OCI-LY3 (cell line): ENCODE measurements at regions not wholly inside any gene's neighbourhood (a gene's known extent, or its start where the extent isn't known, plus 50 kb on each side); places are given as distances from the start of the nearest gene placed in this dataset.

ENCODE experiments used
- H2AFZ ChIP-seq: fragments of 200-600, 300-600 bp; shearing (Covaris generic); 2 replicates; pipeline ENCODE4 v1.6.0; 2014; ENCODE audit warnings: antibody characterized with exemption, low read depth, low read length
- H3K27ac ChIP-seq: fragments of 200-600, 300-600 bp; sonication (generic); 2 replicates; pipeline ENCODE4 v1.5.1; 2014; ENCODE audit warnings: mild to moderate bottlenecking, low read length, moderate library complexity, mixed read lengths
- H3K27me3 ChIP-seq: fragments of 200-600, 300-600 bp; sonication (generic); 2 replicates; pipeline ENCODE4 v1.6.1; 2014; ENCODE audit warnings: low read depth, low read length, mixed read lengths
- H3K36me3 ChIP-seq: fragments of 200-600, 300-600 bp; sonication (generic); replicated peaks from 2 replicates; pipeline ENCODE3; 2014; ENCODE audit warnings: low read depth, low read length, mixed read lengths
- H3K4me1 ChIP-seq: fragments of 300-600, 200-600 bp; sonication (generic); 2 replicates; pipeline ENCODE4 v1.6.1; 2014; ENCODE audit warnings: low read length, mixed read lengths
- H3K4me2 ChIP-seq: fragments of 200-600, 300-600 bp; sonication (generic); 2 replicates; pipeline ENCODE4 v1.6.1; 2014; ENCODE audit warnings: low read length, mixed read lengths
- H3K4me3 ChIP-seq: fragments of 300-600, 200-600 bp; sonication (generic); 2 replicates; pipeline ENCODE4 v1.5.1; 2014; ENCODE audit warnings: antibody characterized with exemption, mild to moderate bottlenecking, low read length, moderate library complexity
- H3K79me2 ChIP-seq: fragments of 300-600, 200-600 bp; shearing (Covaris generic); 2 replicates; pipeline ENCODE4 v1.6.1; 2014; ENCODE audit warnings: mild to moderate bottlenecking, low read length, mixed read lengths
- H3K9ac ChIP-seq: fragments of 300-600, 200-600 bp; shearing (Covaris generic); 2 replicates; pipeline ENCODE4 v1.6.0; 2014; ENCODE audit warnings: mild to moderate bottlenecking, low read length, moderate library complexity
- H3K9me3 ChIP-seq: fragments of 200-600, 300-600 bp; shearing (Covaris generic); 2 replicates; pipeline ENCODE4 v1.6.1; 2014; ENCODE audit warnings: low read length, mixed read lengths; ENCODE audit not compliant: insufficient read depth
- H4K20me1 ChIP-seq: fragments of 200-600, 300-600 bp; sonication (generic); 2 replicates; pipeline ENCODE4 v1.6.1; 2016; ENCODE audit warnings: low read length, mixed read lengths; ENCODE audit not compliant: insufficient read depth
- CTCF ChIP-seq: fragments of 200-600, 300-600 bp; sonication (generic); IDR thresholded peaks from 2 replicates; pipeline ENCODE4 v1.5.1; 2014; ENCODE audit warnings: antibody characterized with exemption, low read length, low read depth
- EZH2phosphoT487 ChIP-seq: fragments of 200-600 bp; shearing (Covaris generic); IDR thresholded peaks from 2 replicates; pipeline ENCODE4 v1.6.1; 2018; ENCODE audit warnings: antibody characterized with exemption, mixed run types, low read depth

GRCh38 chrX:64853424-64853823 is 122.8 kb downstream of the ZC4H2 start:
- Histone ChIP-seq H3K27ac (no peak overlapping the region), H3K27me3 (no peaks in the 10 kb centered on the region), H3K9me3 (no peaks in the 10 kb centered on the region), H3K79me2 (no peaks in the 10 kb centered on the region), H3K36me3 (no peaks in the 10 kb centered on the region), H3K9ac (no peak overlapping the region), H4K20me1 (no peaks in the 10 kb centered on the region), H2AFZ (no peak overlapping the region), H3K4me3 (no peak overlapping the region), H3K4me1 (peaks cover 10% of the 10 kb centered on the region), H3K4me2 (no peak overlapping the region)
- no peak for TF ChIP-seq CTCF
- TF ChIP-seq EZH2phosphoT487 = no peak

GRCh38 chrX:64850371-64851082 is 125.7 kb downstream of the ZC4H2 start:
- no peaks in the 10 kb centered on the region for H3K79me2 ChIP-seq
- H3K27me3 ChIP-seq = no peaks in the 10 kb centered on the region
- H3K9ac ChIP-seq = no peak overlapping the region
- TF ChIP-seq CTCF (no peak), EZH2phosphoT487 (no peak)
- no peaks in the 10 kb centered on the region for H3K9me3 ChIP-seq
- no peak overlapping the region for H3K4me3 ChIP-seq
- no peaks in the 10 kb centered on the region for H4K20me1 ChIP-seq
- no peaks in the 10 kb centered on the region for H3K36me3 ChIP-seq
- H3K4me2 ChIP-seq = no peak overlapping the region
- H3K27ac ChIP-seq = no peak overlapping the region
- H2AFZ ChIP-seq = no peak overlapping the region
- H3K4me1 ChIP-seq = peaks cover 10% of the 10 kb centered on the region

- Histone ChIP-seq H3K79me2 (no peaks in the 10 kb centered on the region), H3K4me1 (peaks cover 17% of the 10 kb centered on the region), H2AFZ (no peak overlapping the region), H3K4me2 (no peak overlapping the region), H4K20me1 (no peaks in the 10 kb centered on the region), H3K9ac (no peak overlapping the region), H3K9me3 (no peaks in the 10 kb centered on the region), H3K4me3 (no peak overlapping the region), H3K27ac (peak overlapping the region; percentile 26; the same call in 1 of the 2 replicates), H3K27me3 (no peaks in the 10 kb centered on the region), H3K36me3 (no peaks in the 10 kb centered on the region)
- no peak for TF ChIP-seq EZH2phosphoT487
- no peak for TF ChIP-seq CTCF
Measured at GRCh38 chrX:64843224-64843623, 133.0 kb downstream of the ZC4H2 start.

- Histone ChIP-seq H3K27me3 (no peaks in the 10 kb centered on the region), H3K4me2 (no peak overlapping the region), H2AFZ (no peak overlapping the region), H3K27ac (0 out of 2 replicates have a peak overlapping the region, but pooled peaks have one; percentile 26), H4K20me1 (no peaks in the 10 kb centered on the region), H3K79me2 (no peaks in the 10 kb centered on the region), H3K4me3 (no peak overlapping the region), H3K9me3 (no peaks in the 10 kb centered on the region), H3K9ac (no peak overlapping the region), H3K4me1 (peaks cover 17% of the 10 kb centered on the region), H3K36me3 (no peaks in the 10 kb centered on the region)
- no peak for TF ChIP-seq CTCF
- no peak for TF ChIP-seq EZH2phosphoT487
Measured at GRCh38 chrX:64842492-64842891, 133.8 kb downstream of the ZC4H2 start.
